Vagina (tissue), 2 donors: ENCODE measurements at regions not wholly inside any gene's neighbourhood (a gene's known extent, or its start where the extent isn't known, plus 50 kb on each side); places are given as distances from the start of the nearest gene placed in this dataset.

ENCODE experiments used
- POLR2AphosphoS5 ChIP-seq, 2 donors: sonication (generic); formaldehyde crosslinking; IDR thresholded peaks; one replicate each; pipeline ENCODE4 v1.9.0; 2017; ENCODE audit warnings: antibody characterized with exemption in 2 of 2, mild to moderate bottlenecking in 2 of 2, low read depth in 1 of 2; ENCODE audit not compliant: insufficient read depth in 1 of 2
- TF ChIP-seq, protein P1 (sequence below), 3 experiments: fragments of 450-650 bp in 2 of 3; fragments of 200-600 bp in 1 of 3; sonication (generic) in 1 of 3; IDR thresholded peaks; one replicate each; pipeline ENCODE4 v1.5.1; 2017 to 2019; ENCODE audit warnings: antibody characterized with exemption in 3 of 3, mild to moderate bottlenecking in 2 of 3, moderate library complexity in 2 of 3

DNA sequence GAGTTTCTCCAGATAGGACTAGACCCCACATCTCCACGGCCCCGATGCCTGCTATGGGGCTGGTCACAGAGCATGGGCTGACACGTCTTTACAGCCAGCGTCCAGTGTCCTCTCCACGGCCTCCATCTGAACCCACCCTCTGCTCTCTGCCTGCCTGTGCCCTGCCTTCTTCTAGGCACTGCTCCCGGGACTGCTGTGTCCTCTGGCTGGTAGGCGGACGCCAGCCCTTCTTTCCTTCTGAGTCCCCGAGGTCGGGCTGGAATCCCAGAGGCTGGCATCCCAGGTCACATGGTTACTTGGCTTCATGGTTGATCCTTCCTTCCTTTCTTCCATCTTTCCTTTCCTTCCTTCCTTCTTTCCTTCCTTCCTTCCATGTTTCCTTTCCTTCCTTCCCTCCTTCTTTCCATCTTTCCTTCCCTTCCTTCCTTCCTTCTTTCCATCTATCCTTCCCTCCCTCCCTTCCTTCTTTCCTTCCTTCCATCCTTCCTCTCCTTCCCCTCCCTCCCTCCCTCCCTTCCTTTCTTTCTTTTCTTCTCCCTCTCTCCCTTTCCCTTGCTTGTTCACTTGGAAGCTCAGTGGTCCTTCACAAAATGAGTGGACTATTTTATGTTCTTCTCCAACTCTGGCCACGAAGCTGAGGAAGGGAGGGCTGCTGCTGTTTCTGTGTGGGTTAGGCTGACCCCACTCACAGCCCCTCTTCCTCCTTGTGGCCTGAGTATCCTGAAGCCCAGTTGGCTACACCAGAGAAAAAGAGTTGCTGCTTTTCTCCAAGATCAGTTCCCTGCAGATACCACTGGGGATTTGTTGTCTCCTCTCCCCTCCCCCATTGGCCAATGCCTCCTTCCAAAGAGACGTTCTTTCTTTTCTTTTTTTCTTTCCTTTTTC, 66.8 kb upstream of the NEURL1B start:
- no peak for TF ChIP-seq POLR2AphosphoS5 (IDR thresholded peaks at IDR 0.05; ENCODE audit: insufficient read depth in 1 of 2, low read depth in 1 of 2)
- TF ChIP-seq, protein P1, sequence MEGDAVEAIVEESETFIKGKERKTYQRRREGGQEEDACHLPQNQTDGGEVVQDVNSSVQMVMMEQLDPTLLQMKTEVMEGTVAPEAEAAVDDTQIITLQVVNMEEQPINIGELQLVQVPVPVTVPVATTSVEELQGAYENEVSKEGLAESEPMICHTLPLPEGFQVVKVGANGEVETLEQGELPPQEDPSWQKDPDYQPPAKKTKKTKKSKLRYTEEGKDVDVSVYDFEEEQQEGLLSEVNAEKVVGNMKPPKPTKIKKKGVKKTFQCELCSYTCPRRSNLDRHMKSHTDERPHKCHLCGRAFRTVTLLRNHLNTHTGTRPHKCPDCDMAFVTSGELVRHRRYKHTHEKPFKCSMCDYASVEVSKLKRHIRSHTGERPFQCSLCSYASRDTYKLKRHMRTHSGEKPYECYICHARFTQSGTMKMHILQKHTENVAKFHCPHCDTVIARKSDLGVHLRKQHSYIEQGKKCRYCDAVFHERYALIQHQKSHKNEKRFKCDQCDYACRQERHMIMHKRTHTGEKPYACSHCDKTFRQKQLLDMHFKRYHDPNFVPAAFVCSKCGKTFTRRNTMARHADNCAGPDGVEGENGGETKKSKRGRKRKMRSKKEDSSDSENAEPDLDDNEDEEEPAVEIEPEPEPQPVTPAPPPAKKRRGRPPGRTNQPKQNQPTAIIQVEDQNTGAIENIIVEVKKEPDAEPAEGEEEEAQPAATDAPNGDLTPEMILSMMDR (IDR thresholded peaks at IDR 0.05): no peak
